H1 (cell line): ENCODE measurements at regions not wholly inside any gene's neighbourhood (a gene's known extent, or its start where the extent isn't known, plus 50 kb on each side); places are given as distances from the start of the nearest gene placed in this dataset.

Experiments
- ATF2 ChIP-seq: IDR thresholded peaks from 2 replicates; pipeline ENCODE4 v1.6.1; 2012; ENCODE audit warnings: low read length, inconsistent platforms
- CHD2 ChIP-seq: IDR thresholded peaks from 2 replicates; pipeline ENCODE4 v1.6.1; 2012; ENCODE audit warnings: low read length, improper control_type of control experiment
- CTCF ChIP-seq, 3 experiments: IDR thresholded peaks; 1 replicate in 2 of 3; 2 replicates in 1 of 3; pipeline versions ENCODE4 v1.5.1 to v1.6.1; 2011; ENCODE audit warnings: low read length in 3 of 3, mild to moderate bottlenecking in 3 of 3, inconsistent platforms in 2 of 3, low read depth in 1 of 3, moderate library complexity in 1 of 3; ENCODE audit not compliant: insufficient read depth in 1 of 3; ENCODE audit errors: control extremely low read depth in 1 of 3
- EZH2 ChIP-seq: fragments of 200-600 bp; sonication (generic); IDR thresholded peaks from 2 replicates; pipeline ENCODE4 v1.7.1; 2012; ENCODE audit warnings: low read depth, mild to moderate bottlenecking, moderate library complexity, low read length, inconsistent platforms; ENCODE audit not compliant: severe bottlenecking
- JUND ChIP-seq: IDR thresholded peaks from 2 replicates; pipeline ENCODE4 v1.6.1; 2011; ENCODE audit warnings: mild to moderate bottlenecking, improper control_type of control experiment, low read length
- MAX ChIP-seq: IDR thresholded peaks from 2 replicates; pipeline ENCODE4 v1.6.1; 2012; ENCODE audit warnings: inconsistent platforms
- PHF8 ChIP-seq: fragments of 200-600 bp; sonication (generic); conservative IDR thresholded peaks from 2 replicates; pipeline ENCODE4 v1.7.1; 2012; ENCODE audit warnings: low read depth, mild to moderate bottlenecking, inconsistent platforms, low read length, moderate library complexity
- POU5F1 ChIP-seq: IDR thresholded peaks from 2 replicates; pipeline ENCODE4 v1.6.1; 2011; ENCODE audit warnings: low read depth, mild to moderate bottlenecking, low read length, moderate library complexity
- RNF2 ChIP-seq: fragments of 200-900, 300-1000 bp; sonication (generic); IDR thresholded peaks from 2 replicates; pipeline ENCODE4 v1.7.1; 2016; ENCODE audit warnings: borderline replicate concordance, low read depth, mild to moderate bottlenecking, antibody characterized with exemption, low read length; ENCODE audit not compliant: poor library complexity, severe bottlenecking; ENCODE audit errors: missing control alignments
- SAP30 ChIP-seq: fragments of 300-600 bp; sonication (generic); IDR thresholded peaks from 2 replicates; pipeline ENCODE4 v1.7.1; 2012; ENCODE audit warnings: low read length, moderate library complexity, mild to moderate bottlenecking, inconsistent platforms; ENCODE audit not compliant: insufficient read depth, insufficient replicate concordance

- no peak for TF ChIP-seq CTCF (IDR thresholded peaks at IDR 0.05; ENCODE audit: control extremely low read depth in 1 of 3, insufficient read depth in 1 of 3, low read depth in 1 of 3, low read length in 3 of 3)
- no peak for TF ChIP-seq MAX
- TF ChIP-seq EZH2, result no peak
- no peak for TF ChIP-seq RNF2
- TF ChIP-seq JUND, result no peak
- no peak for TF ChIP-seq POU5F1
- no peak for TF ChIP-seq PHF8
- TF ChIP-seq SAP30, result no peak
- TF ChIP-seq CHD2, result no peak
- no peak for TF ChIP-seq ATF2
Observed at GRCh38 chr6:62392291-62392690, 106.3 kb upstream of the KHDRBS2 start.
